T47D (cell line): ENCODE measurements at regions not wholly inside any gene's neighbourhood (a gene's known extent, or its start where the extent isn't known, plus 50 kb on each side); places are given as distances from the start of the nearest gene placed in this dataset.
"Not testable (repeated sequence)": the region's sequence is repeated elsewhere in the genome, so short reads cannot be mapped to it uniquely, and the experiment has no call there.

Experiments used
- DNase-seq, 2 experiments: peaks; one replicate each; pipeline versions ENCODE4 v3.0.0 to v3.0.0-alpha.2; 2011 to 2012; ENCODE audit warnings: low read depth in 1 of 2, low spot score in 1 of 2
- JUND ChIP-seq: IDR thresholded peaks from 2 replicates; pipeline ENCODE4 v1.6.1; 2012; ENCODE audit warnings: low read depth
- in situ Hi-C: cut with HindIII; loops from 2 replicates; pipeline ENCODE4 v1.10.0; 2016; ENCODE audit warnings: low sequenced_read_pairs, low pct_unique_long_range_greater_than_20kb

DNA sequence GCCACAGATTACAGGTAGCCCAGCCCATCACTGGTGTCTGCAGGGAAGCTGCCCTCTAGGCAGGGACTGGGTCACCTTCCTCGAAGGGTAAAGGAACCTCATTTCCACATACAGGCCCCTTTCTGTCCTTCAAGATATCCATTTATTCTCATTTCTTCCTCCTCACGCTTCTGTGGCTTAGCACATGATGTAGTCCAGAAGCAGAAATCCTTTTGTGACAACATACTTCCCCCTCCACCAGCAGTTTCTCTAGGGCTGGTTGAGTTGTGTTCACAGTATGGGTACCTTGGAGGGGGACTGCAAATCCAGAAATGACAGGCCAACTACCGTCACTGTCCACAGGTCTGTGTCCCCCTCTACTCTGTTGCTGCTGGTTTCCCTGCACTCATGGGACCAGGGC is 364.9 kb downstream of the ANAPC1 start:
- in situ Hi-C loops = no loop called here
- DNase-seq = no peak
- TF ChIP-seq JUND = no peak

DNA sequence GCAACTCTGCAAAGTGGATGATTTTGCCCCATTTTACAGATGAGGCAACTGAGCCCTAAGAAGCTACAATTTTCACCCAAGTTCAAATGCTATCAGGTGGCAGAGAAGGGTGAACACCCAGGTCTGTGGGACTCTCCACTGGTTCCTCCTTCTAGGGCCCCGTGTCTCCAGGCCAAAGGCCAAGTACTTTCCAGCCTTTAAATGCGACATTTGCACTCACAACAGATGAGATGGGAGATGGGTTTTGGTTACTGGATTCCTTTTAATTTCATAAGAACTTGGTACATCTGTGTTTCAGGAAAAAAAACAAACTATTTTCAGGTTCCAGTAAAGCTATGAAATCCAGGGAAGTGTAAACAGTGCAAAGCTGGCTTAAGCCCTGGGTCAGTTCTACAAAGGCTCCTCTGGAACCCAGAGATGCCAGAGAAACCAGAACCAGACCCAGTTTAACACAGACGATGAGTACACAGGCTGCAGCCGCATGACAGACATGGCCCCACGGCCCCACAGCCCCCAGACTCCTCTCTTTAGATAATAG is 361.7 kb downstream of the ANAPC1 start:
- TF ChIP-seq JUND = no peak
- in situ Hi-C loops = no loop called here
- no peak for DNase-seq

DNA sequence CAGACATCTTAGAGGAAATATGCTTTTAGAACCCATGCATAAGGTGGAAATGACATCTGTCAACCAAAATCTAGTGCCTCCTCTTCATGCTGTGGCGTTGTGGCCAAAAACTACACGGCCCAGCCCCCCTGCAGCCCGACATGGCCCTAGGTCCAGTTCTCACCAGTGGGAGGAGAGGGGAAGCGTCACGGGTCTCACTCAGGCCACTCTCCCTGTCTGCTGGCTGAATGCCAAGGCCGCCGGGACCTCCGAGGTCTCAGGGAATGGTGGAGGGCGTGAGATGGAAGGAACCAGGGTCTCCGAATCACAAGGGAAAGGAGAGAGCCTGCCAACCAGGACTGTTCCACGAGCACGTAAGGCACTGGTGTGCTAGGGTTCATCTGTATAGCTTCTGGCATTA is 361.0 kb downstream of the ANAPC1 start:
- no peak for DNase-seq
- no peak for TF ChIP-seq JUND
- in situ Hi-C loops = no loop called here

DNA sequence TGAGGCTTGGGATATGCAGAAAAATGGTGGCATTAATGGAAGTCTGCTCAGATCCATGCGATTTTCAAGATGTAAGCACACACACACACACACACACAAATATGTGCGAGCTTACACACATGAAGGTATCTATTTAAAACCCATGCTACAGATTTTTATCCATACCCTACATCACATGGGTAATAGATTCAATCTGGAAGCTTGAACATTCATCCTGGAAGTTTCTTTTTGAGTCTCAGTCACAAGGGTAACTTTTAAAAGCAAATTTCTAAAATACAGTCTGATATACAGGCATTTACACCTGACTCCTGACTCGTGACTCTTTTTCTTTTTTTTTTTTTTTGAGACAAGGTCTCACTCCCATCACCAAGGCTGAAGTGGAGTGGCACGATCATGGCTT is 359.0 kb downstream of the ANAPC1 start:
- in situ Hi-C loops = not testable (repeated sequence)

DNA sequence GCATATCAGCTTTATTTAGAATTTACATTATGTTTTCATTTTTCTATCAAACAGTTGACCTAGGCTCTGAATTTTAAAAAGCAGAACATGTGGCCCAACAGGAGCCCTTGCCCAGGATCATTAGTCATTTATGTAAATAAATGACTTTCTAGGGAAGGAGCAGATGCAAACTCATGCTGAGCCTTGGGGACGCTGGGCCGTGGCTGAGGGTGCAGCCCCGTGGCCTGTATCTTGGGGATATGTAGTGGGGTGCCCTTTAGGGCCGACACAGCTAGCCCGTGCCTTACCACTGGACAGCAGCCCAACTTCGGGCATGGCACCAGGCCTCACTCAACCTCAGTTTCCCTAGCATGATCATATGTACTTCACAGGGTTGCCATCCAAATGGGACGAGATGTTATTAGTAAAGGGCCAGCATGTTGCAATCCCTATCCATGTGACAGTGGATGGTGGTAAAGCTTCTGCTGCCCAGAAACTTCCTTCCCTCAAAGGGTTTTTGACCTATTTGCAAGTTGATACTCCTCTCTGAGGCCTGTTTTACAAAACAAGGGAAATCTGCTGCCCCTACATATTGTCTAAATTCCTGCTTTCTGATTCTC is 357.9 kb downstream of the ANAPC1 start:
- DNase-seq, in situ Hi-C loops: not testable (repeated sequence)

More for the DNA sequence above, 359.0 kb downstream of the ANAPC1 start:
- not testable (repeated sequence) for DNase-seq

DNA sequence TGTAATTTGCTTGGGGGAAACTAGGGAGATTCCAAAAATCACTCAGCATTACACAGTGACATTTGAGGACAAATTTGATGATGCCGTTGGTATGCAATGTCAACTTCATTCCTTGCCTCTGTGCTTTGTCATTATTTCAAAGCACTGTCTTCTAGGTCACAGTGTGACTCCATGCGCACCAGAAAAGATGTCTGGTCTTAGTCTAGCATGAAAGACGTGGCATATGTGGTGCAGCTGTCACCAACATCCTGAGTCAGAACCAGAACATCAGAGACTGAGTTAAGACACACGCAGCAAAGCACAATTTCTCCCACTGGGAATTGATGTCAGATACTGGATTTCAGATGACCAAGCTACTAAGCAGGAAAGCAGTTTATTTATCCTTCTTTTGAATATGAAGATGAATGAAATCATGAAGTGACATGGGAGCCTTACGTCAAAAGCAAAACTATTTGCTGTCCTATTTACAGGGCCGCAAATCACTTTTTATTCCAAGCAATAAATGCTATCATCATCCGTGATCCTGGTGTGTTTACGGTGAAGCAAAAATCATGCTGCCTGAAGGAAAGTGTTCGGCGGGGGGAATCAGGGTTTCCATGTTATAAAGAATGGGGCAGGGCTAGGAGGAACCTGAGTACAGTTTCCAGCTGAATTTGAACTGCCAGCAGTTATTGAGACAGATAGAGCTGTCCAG is 356.1 kb downstream of the ANAPC1 start:
- DNase-seq, in situ Hi-C loops: not testable (repeated sequence)

DNA sequence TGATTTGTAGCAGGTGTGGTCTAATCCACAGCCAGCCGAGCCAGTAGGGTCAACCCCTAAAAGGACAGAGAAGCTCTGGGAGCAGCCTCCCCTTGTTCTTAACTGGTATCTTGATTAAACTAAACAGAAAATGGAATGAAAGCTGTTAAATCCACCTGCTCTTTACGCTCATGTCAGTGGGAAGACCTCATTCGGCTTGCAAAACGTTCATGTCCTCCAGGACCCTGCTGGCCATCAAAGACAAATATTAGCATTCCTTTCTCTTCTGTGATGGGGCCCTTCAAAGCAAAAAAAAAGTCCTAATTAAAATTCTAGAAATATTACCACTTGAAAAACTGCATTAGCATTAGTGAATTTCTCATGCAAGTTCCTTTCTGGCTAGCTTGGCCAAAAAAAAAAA is 355.0 kb downstream of the ANAPC1 start:
- in situ Hi-C loops, DNase-seq: not testable (repeated sequence)

DNA sequence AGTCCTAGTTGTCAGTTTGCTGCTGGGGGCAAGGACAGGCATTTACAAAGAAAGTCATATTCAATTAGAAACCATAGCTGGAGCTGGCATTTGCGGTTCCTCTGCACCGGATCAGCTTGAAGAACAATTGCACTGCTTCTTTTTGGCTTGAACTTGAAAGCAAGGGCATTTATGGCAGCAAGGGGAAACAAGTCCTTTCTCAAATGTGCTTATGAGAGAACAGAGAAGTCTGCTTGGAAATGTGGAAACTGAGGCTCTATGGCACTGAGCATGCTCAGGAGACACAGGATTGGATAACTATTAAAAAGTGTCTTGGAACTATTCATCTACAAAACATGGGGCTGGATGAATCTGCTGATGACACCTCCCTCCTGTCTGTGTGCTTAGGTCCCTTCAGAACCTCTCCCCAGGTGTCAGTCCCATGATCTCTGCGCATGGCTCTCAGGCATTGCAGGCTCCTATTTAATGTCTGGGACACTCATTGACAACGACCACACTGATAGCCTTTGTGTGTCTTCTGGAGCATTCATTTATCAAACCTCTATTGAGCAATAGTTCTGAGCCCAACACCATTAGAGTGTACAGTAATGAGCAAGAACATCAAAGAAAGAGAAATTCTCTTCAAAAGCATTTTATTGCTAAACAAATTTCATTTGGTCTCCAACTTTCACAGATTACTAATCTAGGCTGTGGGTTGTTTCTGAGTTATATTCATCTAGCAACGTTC is 353.6 kb downstream of the ANAPC1 start:
- in situ Hi-C loops = not testable (repeated sequence)

DNA sequence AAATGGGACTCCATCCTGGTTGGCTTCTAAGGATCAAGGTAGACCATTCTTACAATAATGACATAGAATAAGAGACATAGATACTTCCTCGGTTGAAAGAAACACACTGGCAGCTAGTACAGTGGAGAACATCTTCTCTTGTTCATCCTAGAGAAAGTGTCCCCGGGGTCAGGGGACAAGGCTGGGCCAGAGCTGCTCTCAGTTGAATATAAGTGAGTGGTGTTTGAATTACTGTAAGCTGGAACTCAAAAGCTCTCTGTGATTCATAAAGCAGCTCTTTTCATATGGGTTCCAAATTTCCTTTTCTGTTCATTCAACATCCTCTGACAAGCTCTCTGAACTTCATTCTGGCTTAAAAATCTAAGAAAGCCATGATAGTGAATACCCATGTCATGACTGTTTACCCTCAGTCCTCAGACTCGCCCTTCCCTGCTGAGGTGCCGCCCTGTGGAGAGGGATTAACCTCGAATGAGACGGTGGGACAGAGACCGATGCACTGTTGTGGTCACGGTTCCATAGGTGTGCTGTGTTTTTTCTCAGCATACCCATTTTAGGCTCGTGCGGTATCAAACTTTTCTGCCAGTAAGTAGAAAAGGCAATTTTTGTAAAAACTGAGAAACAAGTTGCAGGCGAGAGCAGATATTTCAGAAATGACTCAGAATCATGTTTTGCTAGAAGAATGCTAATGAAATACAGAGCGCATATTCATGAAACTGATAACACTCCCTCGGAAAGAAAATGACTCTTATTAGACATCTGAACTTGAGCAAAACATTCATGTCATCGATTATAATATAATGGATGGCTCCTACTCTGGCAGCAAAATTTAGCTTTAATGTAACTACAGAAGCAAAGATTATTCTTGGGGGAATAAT is 351.1 kb downstream of the ANAPC1 start:
- in situ Hi-C loops, DNase-seq: not testable (repeated sequence)

More for the DNA sequence above, 353.6 kb downstream of the ANAPC1 start:
- DNase-seq = not testable (repeated sequence)

DNA sequence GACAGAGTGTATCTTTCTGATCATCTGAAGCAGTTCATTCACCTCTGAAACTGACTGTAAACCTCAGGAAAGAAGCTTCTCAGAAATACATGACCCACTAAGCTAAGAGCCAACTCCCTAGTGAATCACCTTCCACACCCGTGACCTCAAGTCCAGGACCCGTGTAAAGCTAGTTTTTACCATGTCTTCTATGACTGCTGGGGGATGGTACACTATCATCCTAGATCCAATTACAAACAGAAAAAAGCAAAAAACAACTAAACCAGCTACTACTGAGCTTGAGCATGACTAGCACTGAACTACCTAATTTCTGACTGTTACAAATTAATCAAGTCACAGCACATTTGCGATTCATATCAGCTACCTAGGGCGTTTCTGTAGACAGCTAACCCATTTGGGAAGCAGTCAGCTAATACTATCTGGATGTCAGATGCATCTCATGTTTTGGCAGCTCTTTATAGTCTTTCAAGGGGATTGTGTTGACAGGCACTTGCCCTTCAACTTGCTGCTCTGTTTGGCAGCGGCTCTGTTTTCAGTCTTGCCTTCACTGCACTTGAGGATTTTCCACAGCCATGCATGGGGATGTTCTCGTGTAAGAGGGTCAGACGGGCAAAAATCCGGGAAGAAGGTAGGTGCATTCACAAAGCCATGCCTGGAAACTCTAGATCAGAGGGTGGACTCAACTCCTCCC is 350.3 kb downstream of the ANAPC1 start:
- DNase-seq, in situ Hi-C loops: not testable (repeated sequence)

DNA sequence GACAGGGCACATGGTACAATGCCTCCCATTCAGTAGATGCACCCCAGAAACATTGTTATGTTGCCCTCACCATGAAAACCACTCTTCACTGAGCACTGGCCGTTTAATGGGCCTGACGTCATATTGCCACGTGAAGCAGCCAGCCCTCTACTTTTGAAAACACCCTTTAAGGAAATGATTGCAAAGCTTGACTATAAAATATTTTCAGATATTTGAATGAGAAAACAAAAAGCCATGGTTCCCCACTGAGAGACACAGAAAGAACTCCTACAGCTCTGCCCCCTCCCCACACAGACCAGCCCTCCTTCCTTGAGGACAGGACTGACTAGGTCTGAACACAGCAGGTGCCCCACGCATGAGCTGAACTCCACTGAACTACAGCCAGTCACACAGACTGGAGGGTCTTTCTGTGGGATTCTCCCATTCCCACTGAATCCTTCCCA is 349.1 kb downstream of the ANAPC1 start:
- in situ Hi-C loops = no loop called here
- no peak for DNase-seq
- TF ChIP-seq JUND = no peak

DNA sequence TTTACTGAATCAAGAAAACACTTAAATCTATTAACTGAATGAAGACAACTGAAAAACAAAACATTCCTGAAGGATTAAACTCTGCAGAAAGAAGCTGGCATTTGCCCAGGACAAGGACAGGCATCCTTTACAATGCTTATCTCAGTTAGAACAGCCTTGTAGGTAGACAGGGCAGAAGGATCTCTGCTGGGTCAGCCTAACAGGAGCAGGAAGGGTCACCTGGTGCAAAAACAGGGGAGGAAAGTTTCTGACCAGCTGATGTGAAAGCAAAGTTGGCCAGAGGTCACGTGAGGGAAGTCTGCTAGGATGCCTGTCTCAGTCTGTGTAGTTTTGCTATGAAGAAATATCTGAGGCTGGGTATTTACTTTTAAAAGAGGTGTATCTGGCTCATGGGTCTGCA is 348.6 kb downstream of the ANAPC1 start:
- no peak for DNase-seq
- in situ Hi-C loops = no loop called here
- TF ChIP-seq JUND = no peak
